ENCODE measurements at regions not wholly inside any gene's neighbourhood (a gene's known extent, or its start where the extent isn't known, plus 50 kb on each side); places are given as distances from the start of the nearest gene placed in this dataset.
"Not testable (repeated sequence)": the region's sequence is repeated elsewhere in the genome, so short reads cannot be mapped to it uniquely, and the experiment has no call there.

DNA sequence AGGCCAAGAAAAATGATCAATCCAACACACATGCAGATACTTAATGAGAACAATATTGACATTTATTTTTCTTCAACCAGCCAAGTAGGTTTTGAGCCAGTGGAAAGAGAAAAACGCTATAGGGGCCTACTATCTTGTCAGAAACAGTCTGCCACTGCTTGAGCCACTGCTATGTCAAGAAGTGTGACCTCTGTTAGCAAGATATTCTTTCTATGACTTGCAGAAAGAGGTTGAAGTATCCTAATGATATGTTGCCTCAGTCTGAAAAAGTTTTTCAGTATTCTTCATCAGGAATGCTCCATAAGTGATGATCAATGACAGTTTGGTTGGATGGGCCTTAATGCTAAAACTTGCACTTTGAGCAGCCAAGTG is 328.4 kb upstream of the KCND2 start:
- no peak overlapping the region for H2BK120ac ChIP-seq (ENCODE audit: low read depth, low read length)
- DNase-seq = no peak

GRCh38 chr7:119945822-119946221 is 327.2 kb upstream of the KCND2 start:
- H3K4me1 ChIP-seq (ENCODE audit: control insufficient read depth, insufficient read depth, low read depth, low read length) = no peaks in the 10 kb centered on the region
- no peak overlapping the region for H2BK15ac ChIP-seq (ENCODE audit: low read depth, poor library complexity, severe bottlenecking)
- H3K27me3 ChIP-seq (ENCODE audit: control insufficient read depth in 1 of 2, insufficient read depth in 1 of 2, low read length in 2 of 2) = no peaks in the 10 kb centered on the region
- no peak overlapping the region for H2BK5ac ChIP-seq (ENCODE audit: low read depth, low read length, poor library complexity, severe bottlenecking)
- no peak overlapping the region for H3K23ac ChIP-seq (ENCODE audit: low read length in 2 of 2)
- no peak overlapping the region for H4K8ac ChIP-seq (ENCODE audit: low read length)
- H3K27ac ChIP-seq (ENCODE audit: low read length, poor library complexity, severe bottlenecking) = no peak overlapping the region
- no peak overlapping the region for H3K9ac ChIP-seq (ENCODE audit: low read length)
- H3K4me3 ChIP-seq (ENCODE audit: insufficient read depth in 1 of 2, low read depth in 1 of 2, low read length in 2 of 2) = no peak overlapping the region
- no peaks in the 10 kb centered on the region for H3K36me3 ChIP-seq (ENCODE audit: control insufficient read depth in 1 of 2, insufficient read depth in 2 of 2, low read depth in 1 of 2, low read length in 2 of 2)
- no peaks in the 10 kb centered on the region for H3K9me3 ChIP-seq (ENCODE audit: control insufficient read depth, low read length)
- H3K4ac ChIP-seq (ENCODE audit: low read depth in 1 of 2, low read length in 2 of 2) = no peak overlapping the region
- no peak overlapping the region for H3K18ac ChIP-seq (ENCODE audit: low read depth in 1 of 2, low read length in 2 of 2)
- H4K91ac ChIP-seq (ENCODE audit: low read length) = no peak overlapping the region
- H2BK12ac ChIP-seq (ENCODE audit: low read length in 2 of 2) = no peak overlapping the region
- no peak overlapping the region for H3K4me2 ChIP-seq (ENCODE audit: low read length, poor library complexity, severe bottlenecking)
- H2AK5ac ChIP-seq (ENCODE audit: low read length, severe bottlenecking) = no peak overlapping the region
- H3K79me1 ChIP-seq (replicated peaks; ENCODE audit: low read length, poor library complexity, severe bottlenecking) = no peaks in the 10 kb centered on the region
- H3K14ac ChIP-seq (ENCODE audit: low read length in 2 of 2) = no peak overlapping the region
- H2AFZ ChIP-seq (ENCODE audit: low read depth, low read length) = no peak overlapping the region
- no CpG with 5 or more reads among the region's 1 CpG for WGBS
- no peak overlapping the region for H2BK120ac ChIP-seq (ENCODE audit: low read depth, low read length)
- DNase-seq = no peak

More for the DNA sequence above, 328.4 kb upstream of the KCND2 start:
- Histone ChIP-seq H2AK5ac (ENCODE audit: low read length, severe bottlenecking) (no peak overlapping the region), H3K36me3 (ENCODE audit: control insufficient read depth in 1 of 2, insufficient read depth in 2 of 2, low read depth in 1 of 2, low read length in 2 of 2) (no peaks in the 10 kb centered on the region), H3K14ac (ENCODE audit: low read length in 2 of 2) (no peak overlapping the region), H4K91ac (ENCODE audit: low read length) (no peak overlapping the region), H3K27me3 (ENCODE audit: control insufficient read depth in 1 of 2, insufficient read depth in 1 of 2, low read length in 2 of 2) (no peaks in the 10 kb centered on the region), H3K79me1 (replicated peaks; ENCODE audit: low read length, poor library complexity, severe bottlenecking) (no peaks in the 10 kb centered on the region), H3K18ac (ENCODE audit: low read depth in 1 of 2, low read length in 2 of 2) (no peak overlapping the region), H3K4me2 (ENCODE audit: low read length, poor library complexity, severe bottlenecking) (no peak overlapping the region), H2BK12ac (ENCODE audit: low read length in 2 of 2) (no peak overlapping the region), H2AFZ (ENCODE audit: low read depth, low read length) (no peak overlapping the region), H2BK5ac (ENCODE audit: low read depth, low read length, poor library complexity, severe bottlenecking) (no peak overlapping the region), H3K9me3 (ENCODE audit: control insufficient read depth, low read length) (no peaks in the 10 kb centered on the region), H3K4me1 (ENCODE audit: control insufficient read depth, insufficient read depth, low read depth, low read length) (no peaks in the 10 kb centered on the region), H2BK15ac (ENCODE audit: low read depth, poor library complexity, severe bottlenecking) (no peak overlapping the region), H3K4me3 (ENCODE audit: insufficient read depth in 1 of 2, low read depth in 1 of 2, low read length in 2 of 2) (no peak overlapping the region), H3K4ac (ENCODE audit: low read depth in 1 of 2, low read length in 2 of 2) (no peak overlapping the region), H4K8ac (ENCODE audit: low read length) (no peak overlapping the region), H3K27ac (ENCODE audit: low read length, poor library complexity, severe bottlenecking) (no peak overlapping the region), H3K23ac (ENCODE audit: low read length in 2 of 2) (no peak overlapping the region), H3K9ac (ENCODE audit: low read length) (no peak overlapping the region)
- 71% methylated on average over 1 of the region's 1 CpG for WGBS

GRCh38 chr7:119949053-119949452 is 323.9 kb upstream of the KCND2 start:
- WGBS = 97% methylated on average over 5 of the region's 5 CpGs
- Histone ChIP-seq H3K79me1 (replicated peaks; ENCODE audit: low read length, poor library complexity, severe bottlenecking) (no peaks in the 10 kb centered on the region), H3K9ac (ENCODE audit: low read length) (no peak overlapping the region), H3K14ac (ENCODE audit: low read length in 2 of 2) (no peak overlapping the region), H2AK5ac (ENCODE audit: low read length, severe bottlenecking) (no peak overlapping the region), H4K8ac (ENCODE audit: low read length) (no peak overlapping the region), H3K27ac (ENCODE audit: low read length, poor library complexity, severe bottlenecking) (no peak overlapping the region), H3K4ac (ENCODE audit: low read depth in 1 of 2, low read length in 2 of 2) (no peak overlapping the region), H2BK12ac (ENCODE audit: low read length in 2 of 2) (no peak overlapping the region), H2BK15ac (ENCODE audit: low read depth, poor library complexity, severe bottlenecking) (no peak overlapping the region), H3K9me3 (ENCODE audit: control insufficient read depth, low read length) (no peaks in the 10 kb centered on the region), H2AFZ (ENCODE audit: low read depth, low read length) (no peak overlapping the region), H4K91ac (ENCODE audit: low read length) (no peak overlapping the region), H2BK5ac (ENCODE audit: low read depth, low read length, poor library complexity, severe bottlenecking) (no peak overlapping the region), H2BK120ac (ENCODE audit: low read depth, low read length) (no peak overlapping the region), H3K18ac (ENCODE audit: low read depth in 1 of 2, low read length in 2 of 2) (no peak overlapping the region), H3K4me1 (ENCODE audit: control insufficient read depth, insufficient read depth, low read depth, low read length) (no peaks in the 10 kb centered on the region), H3K4me3 (ENCODE audit: insufficient read depth in 1 of 2, low read depth in 1 of 2, low read length in 2 of 2) (no peak overlapping the region), H3K23ac (ENCODE audit: low read length in 2 of 2) (no peak overlapping the region), H3K27me3 (ENCODE audit: control insufficient read depth in 1 of 2, insufficient read depth in 1 of 2, low read length in 2 of 2) (no peaks in the 10 kb centered on the region), H3K4me2 (ENCODE audit: low read length, poor library complexity, severe bottlenecking) (no peak overlapping the region), H3K36me3 (ENCODE audit: control insufficient read depth in 1 of 2, insufficient read depth in 2 of 2, low read depth in 1 of 2, low read length in 2 of 2) (no peaks in the 10 kb centered on the region)
- no peak for DNase-seq

GRCh38 chr7:119950390-119951041 is 322.5 kb upstream of the KCND2 start:
- not testable (repeated sequence) for H2AK5ac ChIP-seq (ENCODE audit: low read length, severe bottlenecking); H3K27ac ChIP-seq (ENCODE audit: low read length, poor library complexity, severe bottlenecking); H3K36me3 ChIP-seq (ENCODE audit: control insufficient read depth in 1 of 2, insufficient read depth in 2 of 2, low read depth in 1 of 2, low read length in 2 of 2); H2AFZ ChIP-seq (ENCODE audit: low read depth, low read length); H3K4me2 ChIP-seq (ENCODE audit: low read length, poor library complexity, severe bottlenecking); H4K8ac ChIP-seq (ENCODE audit: low read length); H3K14ac ChIP-seq (ENCODE audit: low read length in 2 of 2); H4K91ac ChIP-seq (ENCODE audit: low read length); DNase-seq; H3K9ac ChIP-seq (ENCODE audit: low read length); H3K9me3 ChIP-seq (ENCODE audit: control insufficient read depth, low read length); H3K4ac ChIP-seq (ENCODE audit: low read depth in 1 of 2, low read length in 2 of 2); H2BK12ac ChIP-seq (ENCODE audit: low read length in 2 of 2); H2BK15ac ChIP-seq (ENCODE audit: low read depth, poor library complexity, severe bottlenecking); H3K4me1 ChIP-seq (ENCODE audit: control insufficient read depth, insufficient read depth, low read depth, low read length); H3K18ac ChIP-seq (ENCODE audit: low read depth in 1 of 2, low read length in 2 of 2); H2BK5ac ChIP-seq (ENCODE audit: low read depth, low read length, poor library complexity, severe bottlenecking); H3K4me3 ChIP-seq (ENCODE audit: insufficient read depth in 1 of 2, low read depth in 1 of 2, low read length in 2 of 2); H3K23ac ChIP-seq (ENCODE audit: low read length in 2 of 2); H3K27me3 ChIP-seq (ENCODE audit: control insufficient read depth in 1 of 2, insufficient read depth in 1 of 2, low read length in 2 of 2); H2BK120ac ChIP-seq (ENCODE audit: low read depth, low read length); H3K79me1 ChIP-seq (replicated peaks; ENCODE audit: low read length, poor library complexity, severe bottlenecking)
- WGBS = 98% methylated on average over 29 of the region's 30 CpGs

Measured in mesenchymal stem cell (in vitro differentiated cells and primary cell).